Activated T-cell treated with anti-CD3 and anti-CD28 coated beads, Interleukin-2, amount 50 U/mL, for 4 hours (primary cell): ENCODE measurements at regions not wholly inside any gene's neighbourhood (a gene's known extent, or its start where the extent isn't known, plus 50 kb on each side); places are given as distances from the start of the nearest gene placed in this dataset.

ENCODE experiments used
- ATAC-seq, 2 donors: fragments of 200-7000 bp; cut with Tn5 transposase; one replicate each; pipeline ENCODE4 v1.10.0; 2021
- DNase-seq: peaks from one replicate; pipeline ENCODE4 v3.0.0-alpha.2; 2020
- H3K27me3 Mint-ChIP-seq: one replicate; pipeline ENCODE4 v1.8.0; 2021; ENCODE audit warnings: low read depth, mixed read lengths
- H3K36me3 Mint-ChIP-seq: one replicate; pipeline ENCODE4 v1.8.0; 2022; ENCODE audit warnings: mixed read lengths; ENCODE audit not compliant: insufficient read depth
- H3K4me1 Mint-ChIP-seq: one replicate; pipeline ENCODE4 v1.8.0; 2021; ENCODE audit warnings: low read depth, mixed read lengths
- H3K4me3 Mint-ChIP-seq: one replicate; pipeline ENCODE4 v1.8.0; 2021; ENCODE audit warnings: mild to moderate bottlenecking, moderate library complexity, mixed read lengths
- H3K9me3 Mint-ChIP-seq: one replicate; pipeline ENCODE4 v1.8.0; 2021; ENCODE audit warnings: mixed read lengths

DNA sequence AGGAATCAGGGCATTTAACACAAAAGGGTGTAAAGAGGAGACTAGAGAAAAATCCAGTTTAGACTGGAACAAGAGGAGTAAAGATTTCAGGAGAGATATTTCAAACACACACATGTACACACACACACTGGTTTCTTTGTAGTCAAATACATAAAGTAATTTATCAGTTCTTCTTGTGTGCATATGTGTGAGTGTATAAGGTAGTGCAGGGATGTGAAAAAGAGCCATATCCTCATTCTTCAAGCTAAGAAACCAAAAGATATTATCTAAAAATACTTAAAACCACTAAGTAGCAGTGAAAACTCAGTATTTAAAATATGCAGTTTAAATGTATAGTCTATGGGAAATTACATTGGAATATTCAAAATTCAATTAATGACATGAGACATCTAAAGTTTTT lies 52.5 kb upstream of the CARD18 start:
- Mint-ChIP-seq H3K27me3 (peaks cover 3% of the 10 kb centered on the region), H3K4me1 (no peaks in the 10 kb centered on the region), H3K9me3 (no peaks in the 10 kb centered on the region), H3K36me3 (no peaks in the 10 kb centered on the region), H3K4me3 (no peak overlapping the region)
- ATAC-seq (no peak), DNase-seq (no peak)

DNA sequence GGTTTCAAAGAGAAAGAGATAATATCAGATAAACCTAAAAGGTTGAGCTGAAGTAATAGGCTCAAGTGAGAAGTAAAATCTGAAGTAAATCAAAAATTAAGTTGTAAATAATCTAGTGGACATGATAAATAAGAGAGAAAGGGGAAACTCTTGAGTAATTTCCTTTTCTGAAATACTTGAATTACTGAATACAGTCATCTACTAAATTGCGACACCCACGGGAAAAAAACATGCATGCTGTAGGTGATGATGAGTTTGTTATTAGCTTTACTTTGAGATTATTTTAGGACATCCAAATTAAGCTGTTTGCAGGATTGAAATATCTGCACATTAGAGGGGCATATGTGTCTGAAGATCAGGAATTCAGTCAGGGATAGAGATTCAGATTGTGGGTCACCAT lies 50.0 kb upstream of the CARD18 start:
- no peaks in the 10 kb centered on the region for H3K36me3 Mint-ChIP-seq
- no peaks in the 10 kb centered on the region for H3K4me1 Mint-ChIP-seq
- H3K9me3 Mint-ChIP-seq: no peaks in the 10 kb centered on the region
- no peak overlapping the region for H3K4me3 Mint-ChIP-seq
- DNase-seq (no peak), ATAC-seq (no peak)
- H3K27me3 Mint-ChIP-seq: peaks cover 2% of the 10 kb centered on the region
